ENCODE measurements at regions not wholly inside any gene's neighbourhood (a gene's known extent, or its start where the extent isn't known, plus 50 kb on each side); places are given as distances from the start of the nearest gene placed in this dataset.
"Not testable (repeated sequence)": the region's sequence is repeated elsewhere in the genome, so short reads cannot be mapped to it uniquely, and the experiment has no call there.

DNA sequence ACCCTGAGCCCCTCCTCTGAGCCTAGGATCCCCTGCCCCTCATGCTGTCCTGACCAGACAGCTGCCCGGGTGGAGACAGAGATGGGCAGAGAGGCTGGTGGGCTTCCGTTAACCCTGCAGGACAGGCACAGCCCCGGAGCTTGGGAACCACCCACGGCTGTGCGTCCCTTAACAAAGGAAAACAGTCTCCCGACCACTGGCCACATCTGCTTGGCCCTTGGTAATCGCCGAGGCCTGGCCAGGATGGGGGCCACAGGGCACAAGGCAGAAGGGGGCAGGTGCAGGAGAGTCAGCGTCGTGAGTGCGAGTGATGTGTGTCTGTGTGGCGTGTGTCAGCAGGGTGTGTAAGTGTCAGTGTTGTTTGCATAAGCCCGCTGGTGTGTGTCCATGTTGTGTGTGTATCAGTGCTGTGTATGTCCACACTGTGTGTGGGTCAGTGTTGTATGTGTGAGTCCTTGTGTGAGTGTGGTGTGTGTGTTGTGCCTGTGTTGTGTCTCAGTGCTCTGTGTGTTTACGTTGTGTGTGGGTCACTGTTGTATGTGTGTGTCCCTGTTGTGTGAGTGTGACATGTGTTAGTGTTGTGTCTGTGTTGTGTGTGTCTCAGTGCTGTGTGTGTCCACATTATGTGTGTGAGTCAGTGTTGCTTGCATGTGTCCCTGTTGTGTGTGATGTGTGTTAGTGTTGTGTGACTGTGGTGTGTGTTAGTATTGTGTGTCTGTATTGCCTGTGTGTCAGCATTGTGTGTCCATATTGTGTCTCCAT, 369.5 kb downstream of the BRD1 start:
- DNase-seq (ENCODE audit: low spot score): no peak

DNA sequence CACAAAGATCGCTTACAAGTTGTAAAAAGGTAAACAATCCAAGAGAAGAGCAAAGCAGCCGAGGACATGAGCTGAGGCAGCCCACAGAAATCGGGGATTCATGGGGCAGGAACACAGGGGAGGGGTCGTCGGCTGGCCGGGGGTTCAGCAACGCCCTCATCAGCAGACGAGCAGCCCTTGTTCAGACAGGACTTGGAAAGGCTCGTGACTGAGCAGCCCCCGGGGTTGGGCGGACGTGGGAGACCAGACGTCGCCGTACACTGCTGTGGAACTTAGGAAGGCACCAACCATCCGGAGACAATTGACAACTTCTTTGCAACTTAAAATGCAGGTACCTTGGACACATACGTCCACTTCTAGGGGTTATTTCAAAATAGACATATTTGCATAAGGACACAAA, 370.5 kb downstream of the BRD1 start:
- no peak for DNase-seq (ENCODE audit: low spot score)

DNA sequence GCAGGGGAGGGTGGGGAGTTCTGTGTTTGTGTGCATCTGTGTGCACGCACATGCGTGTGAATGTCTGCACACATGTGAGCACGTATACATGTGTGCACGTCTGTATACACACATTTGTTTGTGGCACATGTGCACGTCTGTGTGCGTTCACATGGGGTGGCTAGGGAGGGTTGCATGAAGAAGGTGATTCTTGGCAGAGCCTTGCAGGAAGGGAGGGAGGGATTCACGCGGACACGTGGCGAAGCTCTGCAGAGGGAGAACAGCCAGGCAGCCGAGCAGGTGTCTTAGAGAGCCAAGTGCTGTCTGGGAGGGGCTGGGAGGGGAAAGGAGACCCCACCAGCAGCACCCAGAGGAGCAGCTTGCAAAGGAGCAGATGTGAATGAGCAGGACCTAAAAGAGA, 372.1 kb downstream of the BRD1 start:
- DNase-seq (ENCODE audit: low spot score): no peak

DNA sequence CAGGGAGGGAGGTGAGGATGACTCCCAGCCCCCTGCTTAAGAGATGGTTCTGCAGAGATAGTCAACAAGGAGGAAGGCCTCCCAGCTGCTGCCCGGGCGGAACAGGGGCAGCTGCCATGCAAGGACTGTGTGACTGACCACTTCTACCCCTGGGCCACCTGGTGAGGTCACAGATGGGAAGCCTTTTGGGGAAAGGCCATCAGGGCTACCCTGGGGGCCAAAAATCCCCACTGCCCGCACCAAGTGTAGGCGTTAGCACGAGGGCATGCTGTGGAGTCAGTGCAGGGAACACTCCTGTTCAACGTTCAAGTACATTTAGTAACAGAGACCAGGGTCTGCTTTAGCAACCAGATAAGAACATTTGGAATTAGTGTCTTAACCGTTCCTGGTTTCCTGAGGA, 372.9 kb downstream of the BRD1 start:
- no peak for DNase-seq (ENCODE audit: low spot score)

DNA sequence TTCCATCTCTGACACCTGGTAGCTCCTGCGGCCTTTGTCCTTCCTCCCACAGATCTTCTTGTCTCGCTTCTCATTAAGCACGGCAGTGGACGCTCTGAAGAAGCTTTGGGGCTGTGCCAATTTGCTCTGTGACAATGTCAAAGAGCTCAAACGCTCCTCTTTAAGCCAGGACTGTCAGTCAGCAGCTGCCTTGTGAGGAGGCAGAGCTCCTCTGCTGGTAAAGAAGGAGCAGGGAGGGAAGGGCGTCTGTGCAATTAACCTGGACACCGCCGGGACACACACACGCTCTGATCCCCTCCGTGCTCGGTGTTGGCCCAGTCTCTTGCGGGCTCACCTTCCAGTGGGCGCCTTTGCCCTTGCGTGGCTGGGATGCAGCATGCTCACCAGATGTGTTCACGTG, 373.9 kb downstream of the BRD1 start:
- no peak for DNase-seq (ENCODE audit: low spot score)

DNA sequence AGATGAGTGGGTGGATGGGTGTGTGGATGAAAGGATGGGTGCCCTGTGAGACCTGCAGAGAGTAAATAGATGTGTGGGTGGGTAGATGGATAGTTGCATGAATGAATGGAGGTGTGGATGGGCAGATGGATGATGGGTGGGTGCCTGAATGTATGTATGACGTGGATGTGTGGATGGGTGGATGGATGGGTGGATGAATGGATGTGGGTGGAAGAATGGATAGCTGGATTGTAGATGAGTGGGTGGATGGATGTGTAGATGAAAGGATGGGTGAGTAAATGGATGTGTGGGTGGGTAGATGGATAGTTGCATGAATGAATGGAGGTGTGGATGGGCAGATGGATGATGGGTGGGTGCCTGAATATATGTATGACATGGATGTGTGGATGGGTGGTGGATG, 374.7 kb downstream of the BRD1 start:
- DNase-seq (ENCODE audit: low spot score): not testable (repeated sequence)

DNA sequence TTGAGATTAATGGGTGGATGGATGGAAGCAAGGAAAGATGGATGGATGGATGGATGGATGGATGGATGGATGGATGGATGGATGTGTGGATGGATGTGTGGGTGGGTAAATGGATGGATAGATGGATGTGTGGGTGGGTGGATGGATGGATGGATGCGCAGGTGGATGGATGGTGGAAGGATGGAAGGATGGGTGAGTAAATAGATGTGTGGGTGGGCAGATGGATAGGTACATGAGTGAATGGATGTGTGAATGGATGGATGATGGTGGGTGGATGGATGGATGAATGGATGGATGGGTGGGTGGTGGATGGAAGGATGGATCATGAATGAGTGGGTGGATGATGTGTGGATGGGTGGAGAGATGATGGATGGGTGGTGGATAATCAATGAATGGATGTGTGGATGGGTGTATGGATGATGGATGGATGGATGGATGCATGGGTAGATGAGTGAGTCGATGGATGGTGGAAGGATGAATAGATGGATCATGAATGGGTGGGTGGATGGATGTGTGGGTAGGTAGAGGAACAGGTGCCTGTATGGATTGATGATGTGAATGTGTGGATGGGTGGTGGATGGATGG, 375.2 kb downstream of the BRD1 start:
- no peak for DNase-seq (ENCODE audit: low spot score)

DNA sequence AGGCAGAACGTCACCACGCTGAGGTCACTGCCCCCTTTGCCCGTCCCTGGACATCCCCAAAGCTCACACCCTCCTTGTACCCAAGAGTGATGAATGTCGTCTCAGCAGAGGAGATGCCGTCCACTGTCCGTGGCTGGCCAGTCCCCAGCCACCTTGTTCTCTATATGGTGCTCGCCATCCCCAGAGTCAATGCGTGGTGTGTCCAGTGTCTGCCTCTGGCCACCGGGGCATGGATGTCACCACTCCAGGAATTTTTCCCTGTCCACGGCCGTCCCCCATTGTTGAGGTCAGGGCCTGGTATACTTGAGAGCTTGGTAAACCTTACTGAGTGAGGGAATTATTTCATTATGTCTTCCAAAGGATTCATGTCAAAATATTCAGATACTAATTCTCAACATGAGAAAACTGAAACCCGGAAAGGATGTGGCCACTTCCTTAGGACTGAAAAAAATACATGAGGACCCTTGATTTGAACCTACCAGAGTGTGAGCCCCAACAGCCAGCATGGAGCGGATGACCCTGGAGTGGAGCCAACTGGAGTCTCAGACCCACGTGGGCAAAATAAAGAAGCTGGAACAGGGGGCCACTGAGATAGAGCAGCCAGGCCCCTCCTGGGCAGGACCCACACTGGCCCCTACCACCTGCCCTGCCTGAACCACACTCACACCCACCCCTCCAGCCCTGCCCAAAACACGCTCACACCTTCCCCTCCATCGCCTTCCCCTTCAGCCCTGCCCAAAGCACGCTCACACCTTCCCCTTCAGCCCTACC, 376.4 kb downstream of the BRD1 start:
- DNase-seq (ENCODE audit: low spot score): no peak

DNA sequence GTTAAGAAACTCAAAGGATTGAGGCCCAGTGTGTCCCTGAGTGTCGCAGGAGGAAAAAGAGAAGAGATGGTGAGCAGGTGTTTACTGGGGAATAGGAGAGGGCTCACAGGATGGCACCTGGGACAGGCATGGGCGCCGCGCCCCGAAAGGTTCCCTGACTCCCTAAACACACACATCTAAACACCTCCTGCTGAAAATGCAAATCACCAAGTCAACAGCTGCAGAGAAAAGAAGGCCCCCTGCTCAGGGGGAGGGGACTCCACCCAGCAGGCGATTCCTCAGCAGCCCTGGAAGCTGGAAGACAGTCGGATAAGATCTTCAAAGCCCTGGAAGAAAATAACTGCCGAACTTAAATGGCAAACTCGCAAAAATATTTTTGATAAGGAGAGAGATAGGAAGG, 377.2 kb downstream of the BRD1 start:
- no peak for DNase-seq (ENCODE audit: low spot score)

DNA sequence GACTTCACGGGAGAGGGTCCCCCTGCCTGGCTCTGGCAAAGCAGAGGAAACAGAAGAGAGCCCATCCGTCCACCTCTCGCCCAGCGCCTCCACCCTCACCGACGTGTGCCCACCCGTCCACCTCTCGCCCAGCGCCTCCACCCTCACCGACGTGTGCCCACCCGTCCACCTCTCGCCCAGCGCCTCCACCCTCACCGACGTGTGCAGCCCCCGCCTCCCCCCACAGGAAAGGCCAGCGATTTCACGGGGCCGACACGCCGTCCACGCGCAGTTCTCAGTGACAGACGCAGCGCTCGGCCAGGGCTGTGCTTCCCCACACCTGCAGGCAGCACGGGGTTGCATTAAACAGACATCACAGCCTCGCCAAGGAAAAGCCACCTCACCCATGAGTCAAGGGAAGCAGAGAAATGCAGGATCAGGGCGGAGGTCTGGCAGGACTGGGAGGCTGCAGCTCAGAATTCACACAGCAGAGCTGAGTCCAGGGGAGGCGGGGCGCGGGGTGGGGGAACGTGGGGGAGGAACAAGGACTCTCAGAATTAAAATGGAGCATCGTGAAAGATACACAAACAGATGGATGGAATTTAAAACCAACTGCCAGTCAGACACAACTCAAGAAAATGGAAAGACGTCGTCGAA, 377.7 kb downstream of the BRD1 start:
- DNase-seq (ENCODE audit: low spot score): no peak

DNA sequence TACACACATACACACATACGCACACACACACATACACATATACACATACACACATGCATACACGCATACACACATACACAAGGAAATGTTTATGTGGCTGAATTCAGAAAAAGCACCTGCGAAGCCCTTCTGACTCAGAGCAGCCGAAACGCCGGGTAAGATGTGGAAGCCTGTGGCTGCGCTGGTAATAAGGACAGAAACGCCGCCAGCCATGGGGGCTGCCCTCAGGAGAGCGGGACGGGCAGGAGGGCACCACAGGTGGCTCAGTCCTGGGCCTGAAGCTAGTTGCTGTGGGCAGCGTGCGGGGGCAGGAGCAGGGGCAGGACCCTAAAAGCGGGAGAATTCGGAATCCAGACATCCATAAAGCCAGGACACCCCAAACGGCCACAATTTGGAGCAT, 378.3 kb downstream of the BRD1 start:
- DNase-seq (ENCODE audit: low spot score): no peak

DNA sequence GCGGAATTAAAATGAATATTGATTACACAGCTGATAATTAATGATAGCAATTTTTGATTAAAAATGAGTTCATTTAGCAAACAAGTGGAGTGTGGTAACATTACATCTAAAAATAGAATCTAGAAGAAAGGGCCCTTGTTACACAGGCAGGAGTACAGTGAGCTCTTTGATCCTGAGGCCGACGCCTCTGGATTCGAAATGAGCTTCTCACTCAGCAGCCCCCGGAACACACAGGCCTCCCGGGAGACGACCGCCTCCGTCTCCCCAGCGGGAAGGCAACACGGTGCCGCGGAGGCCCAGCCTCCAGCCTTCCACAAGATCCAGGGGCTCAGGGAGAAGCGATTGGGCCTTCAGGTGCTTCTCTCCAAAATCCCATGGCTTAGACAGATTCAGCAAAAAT, 379.1 kb downstream of the BRD1 start:
- DNase-seq (ENCODE audit: low spot score): no peak

DNA sequence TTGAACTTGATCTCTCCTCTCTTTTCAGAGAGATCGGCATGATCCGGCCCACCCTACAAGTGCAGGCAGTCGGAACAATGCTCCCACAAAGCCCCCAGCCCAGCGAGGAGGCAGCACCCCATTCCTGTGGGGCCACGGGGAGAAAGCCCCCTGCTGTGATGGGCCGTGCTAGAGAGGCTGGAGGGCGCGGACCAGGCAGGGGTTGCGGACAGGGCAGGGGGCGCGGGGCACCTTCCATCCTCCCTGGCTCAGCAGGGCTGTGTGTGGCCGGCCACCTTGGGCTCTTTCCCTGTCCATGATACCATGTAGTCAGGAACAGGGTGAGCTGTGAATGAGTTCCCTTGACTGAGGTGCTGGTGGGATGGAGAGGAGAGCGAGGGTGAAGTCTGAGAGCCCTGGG, 379.8 kb downstream of the BRD1 start:
- DNase-seq (ENCODE audit: low spot score): no peak

DNA sequence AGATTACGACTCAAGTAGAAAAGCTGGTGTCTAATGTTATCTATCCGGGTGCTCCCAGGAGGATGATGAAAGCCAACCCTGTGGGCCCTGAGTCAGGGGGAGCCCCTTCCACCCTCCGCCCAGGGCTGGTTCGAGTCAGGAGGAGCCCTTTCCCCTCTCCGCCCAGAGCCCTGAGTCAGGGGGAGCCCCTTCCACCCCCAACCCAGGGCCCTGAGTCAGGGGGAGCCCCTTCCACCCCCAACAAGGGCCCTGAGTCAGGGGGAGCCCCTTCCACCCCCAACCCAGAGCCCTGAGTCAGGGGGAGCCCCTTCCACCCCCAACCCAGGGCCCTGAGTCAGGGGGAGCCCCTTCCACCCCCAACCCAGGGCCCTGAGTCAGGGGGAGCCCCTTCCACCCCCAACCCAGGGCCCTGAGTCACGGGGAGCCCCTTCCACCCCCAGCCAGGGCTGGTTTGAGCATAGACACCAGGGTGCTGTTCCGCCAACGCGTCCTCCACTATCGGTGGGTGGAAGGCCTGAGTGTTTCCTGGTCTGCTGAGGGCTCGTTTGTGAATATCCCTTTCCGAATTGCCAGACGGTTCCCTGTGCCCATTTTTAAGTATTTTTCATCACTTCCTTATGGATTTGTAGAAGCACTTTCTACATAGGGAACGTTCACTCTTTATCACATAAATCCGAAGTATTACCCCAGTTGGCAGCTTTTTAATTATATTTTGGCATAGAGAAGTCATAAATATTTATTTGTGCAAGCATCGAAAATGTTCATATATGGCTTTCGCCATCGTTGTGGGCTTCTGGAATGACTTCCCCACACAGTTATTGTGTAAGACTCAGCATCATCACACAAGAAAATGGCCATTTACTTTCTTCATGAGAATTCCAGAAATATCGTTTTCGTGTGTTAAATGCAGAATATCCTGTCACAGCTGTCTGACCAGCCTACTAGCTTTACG, 380.6 kb downstream of the BRD1 start:
- DNase-seq (ENCODE audit: low spot score): no peak

DNA sequence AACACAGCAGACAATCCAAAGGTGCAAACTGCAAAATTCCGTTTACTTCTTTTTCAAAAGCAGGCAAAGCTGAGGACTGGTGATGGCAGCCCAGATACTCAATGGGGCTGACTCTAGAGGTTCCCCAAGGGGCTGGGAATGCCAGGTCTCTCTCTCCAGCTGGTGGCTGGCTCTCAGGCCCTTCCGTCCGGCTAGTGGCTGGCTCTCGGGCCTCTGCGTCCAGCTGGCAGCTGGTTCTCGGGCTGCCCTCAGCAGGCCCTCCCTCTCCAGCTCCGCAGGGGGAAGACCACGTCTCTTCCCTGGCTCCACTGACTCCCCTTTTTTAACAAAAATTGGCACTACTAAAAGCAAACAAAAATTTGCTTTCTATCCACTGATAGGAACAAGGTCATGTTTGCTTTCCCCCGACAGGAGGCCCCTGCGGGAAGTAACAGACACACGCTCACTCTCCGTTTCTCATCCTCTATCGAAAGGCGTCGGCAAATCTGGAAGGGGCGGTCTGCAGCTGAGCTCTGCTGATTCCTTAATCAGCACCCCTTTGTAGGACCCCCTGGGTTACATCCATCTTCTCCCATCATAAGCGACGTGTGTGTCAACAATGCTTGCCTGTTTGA, 381.4 kb downstream of the BRD1 start:
- DNase-seq (ENCODE audit: low spot score): no peak

DNA sequence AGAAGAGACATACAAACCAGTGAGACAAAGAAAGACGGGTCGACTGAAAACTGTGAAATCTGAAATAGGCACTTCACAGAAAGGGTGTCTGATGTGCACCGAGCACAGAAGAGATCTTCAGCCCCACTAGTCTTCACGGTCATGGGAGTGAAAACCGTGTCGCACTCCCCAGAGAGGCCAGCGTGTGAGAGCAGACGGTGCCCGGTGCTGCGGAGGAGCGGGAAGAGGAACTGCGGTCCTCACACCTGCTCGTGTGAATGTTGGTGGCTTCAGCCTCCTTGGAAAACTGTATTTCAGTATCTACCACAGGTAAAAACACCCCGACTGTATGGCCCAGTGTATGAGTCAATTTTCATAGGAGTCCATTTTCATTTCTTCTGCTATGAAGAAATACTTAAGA, 382.9 kb downstream of the BRD1 start:
- DNase-seq (ENCODE audit: low spot score): no peak

DNA sequence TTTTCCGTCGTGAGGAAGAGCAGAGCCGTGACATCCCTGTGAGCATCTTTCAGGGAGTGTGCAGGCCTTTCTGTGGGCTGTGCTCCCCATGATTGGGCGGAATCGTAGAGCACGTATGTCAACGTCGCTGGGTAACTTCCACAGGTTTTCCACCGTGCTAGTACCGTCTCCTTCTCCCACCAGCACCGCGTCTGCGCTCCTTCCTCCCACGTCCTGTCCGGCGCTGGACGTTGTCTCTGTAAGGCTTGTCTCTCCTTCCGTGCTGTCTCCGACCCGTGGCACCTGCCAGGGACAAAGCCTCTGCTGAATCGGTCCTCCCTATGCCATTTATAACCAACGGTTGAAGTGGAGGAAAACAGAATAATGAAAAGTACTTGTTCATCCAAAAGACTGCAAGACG, 386.7 kb downstream of the BRD1 start:
- no peak for DNase-seq (ENCODE audit: low spot score)

DNA sequence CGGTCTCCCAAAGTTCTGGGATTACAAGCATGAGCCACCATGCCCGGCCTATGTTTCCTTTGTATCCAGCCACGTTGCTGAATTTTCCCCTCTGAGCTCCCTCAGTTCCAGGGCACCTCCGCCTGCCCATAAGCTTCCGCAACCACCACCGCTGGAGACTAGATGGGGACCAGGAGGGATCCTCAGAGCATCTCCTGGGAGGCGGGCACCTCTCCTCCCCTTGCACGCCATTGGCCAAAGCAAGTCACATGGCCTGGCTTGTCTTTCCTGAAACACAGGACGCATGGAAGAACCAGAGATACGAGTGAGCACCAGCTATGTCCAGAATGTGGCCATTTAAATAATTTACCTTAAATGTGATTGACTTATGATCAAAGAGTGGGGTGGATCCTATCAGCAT, 388.3 kb downstream of the BRD1 start:
- DNase-seq (ENCODE audit: low spot score): no peak

DNA sequence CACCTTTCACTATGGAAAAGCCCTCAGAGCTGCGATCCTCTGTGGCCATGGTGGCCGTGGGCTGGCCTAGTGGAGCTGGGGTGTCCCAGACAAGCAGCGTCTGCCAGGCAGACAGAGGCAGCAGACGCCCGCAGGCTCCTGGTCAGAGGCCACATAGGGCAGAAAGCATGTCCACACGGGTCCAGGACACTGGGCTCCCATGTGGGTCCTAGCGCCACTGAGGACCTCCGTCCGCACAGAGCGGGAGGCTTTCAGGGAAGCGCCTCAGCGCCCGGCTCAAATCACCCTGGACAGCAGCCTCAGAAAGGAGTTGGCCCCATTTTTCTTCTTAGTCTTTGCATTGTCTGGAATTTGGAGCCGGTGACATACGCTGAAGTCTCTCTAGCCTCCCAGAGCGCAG, 389.7 kb downstream of the BRD1 start:
- DNase-seq (ENCODE audit: low spot score): no peak

DNA sequence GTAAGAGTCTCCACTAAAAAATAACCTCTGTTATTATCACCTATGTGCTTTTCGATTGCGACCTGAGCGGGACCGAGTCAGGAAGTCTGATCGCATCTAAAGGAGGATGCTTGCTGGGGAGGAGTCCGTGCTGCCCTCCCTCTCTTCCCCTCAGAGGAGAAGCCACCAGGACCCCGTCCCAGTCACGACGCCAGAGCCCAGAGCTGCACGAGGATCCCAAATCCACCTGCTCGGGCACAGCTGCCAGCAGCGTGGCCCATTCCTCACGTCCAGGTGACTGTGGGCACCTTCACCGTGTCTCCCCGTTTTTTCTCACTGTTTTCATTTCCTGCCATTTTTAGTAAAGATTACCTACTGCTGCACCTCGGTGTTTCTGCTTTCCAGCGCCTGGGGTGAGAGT, 390.3 kb downstream of the BRD1 start:
- DNase-seq (ENCODE audit: low spot score): no peak

DNA sequence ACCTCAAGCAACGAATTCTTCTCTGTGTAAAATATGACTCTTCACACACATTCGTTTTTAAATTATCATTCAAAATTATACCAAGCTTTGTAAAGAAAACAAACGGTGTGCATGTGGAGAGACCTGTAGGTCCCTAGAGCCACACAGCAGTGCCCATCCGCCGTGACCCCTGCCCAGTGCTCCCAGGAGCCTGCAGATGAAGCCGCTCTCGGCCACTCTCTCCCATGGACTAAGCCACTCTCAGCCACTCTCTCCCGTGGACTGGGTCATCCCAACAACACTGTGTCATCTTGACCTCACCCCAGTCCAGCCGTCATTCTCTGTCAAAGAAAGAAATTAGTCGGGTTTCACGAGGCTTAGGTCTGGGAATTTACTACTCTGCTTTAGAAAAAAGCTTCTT, 391.6 kb downstream of the BRD1 start:
- DNase-seq (ENCODE audit: low spot score): no peak
